NCI-H128 (cell line): ENCODE measurements at regions not wholly inside any gene's neighbourhood (a gene's known extent, or its start where the extent isn't known, plus 50 kb on each side); places are given as distances from the start of the nearest gene placed in this dataset.
A peak's percentile ranks its signal among the peaks of the same experiment; 100 is the strongest.

ENCODE experiments used
- DNase-seq: peaks from one replicate; lab custom pipeline; 2025; ENCODE audit not compliant: unreplicated experiment; lab: John Stamatoyannopoulos, UW

- DNase-seq: no peak
Observed at GRCh38 chr12:127334912-127335644, 931.9 kb upstream of the TMEM132C start.

- no peak for DNase-seq
Observed at GRCh38 chr12:127336416-127336815, 930.6 kb upstream of the TMEM132C start.

- no peak for DNase-seq
Observed at GRCh38 chr12:127339065-127339464, 927.9 kb upstream of the TMEM132C start.

- no peak for DNase-seq
Observed at GRCh38 chr12:127340381-127340780, 926.6 kb upstream of the TMEM132C start.

GRCh38 chr12:127342861-127343260, 924.1 kb upstream of the TMEM132C start:
- no peak for DNase-seq

- DNase-seq: no peak
Observed at GRCh38 chr12:127343940-127344339, 923.0 kb upstream of the TMEM132C start.

- no peak for DNase-seq
Observed at GRCh38 chr12:127351481-127352010, 915.4 kb upstream of the TMEM132C start.

- DNase-seq: no peak
Observed at GRCh38 chr12:127355061-127355841, 911.7 kb upstream of the TMEM132C start.

GRCh38 chr12:127358888-127359287, 908.1 kb upstream of the TMEM132C start:
- no peak for DNase-seq

GRCh38 chr12:127360580-127360979, 906.4 kb upstream of the TMEM132C start:
- DNase-seq: no peak

GRCh38 chr12:127362121-127362520, 904.8 kb upstream of the TMEM132C start:
- no peak for DNase-seq

- no peak for DNase-seq
Observed at GRCh38 chr12:127363392-127363791, 903.6 kb upstream of the TMEM132C start.

- DNase-seq: no peak
Observed at GRCh38 chr12:127373559-127373958, 893.4 kb upstream of the TMEM132C start.

- no peak for DNase-seq
Observed at GRCh38 chr12:127374447-127374846, 892.5 kb upstream of the TMEM132C start.

GRCh38 chr12:127381043-127381668, 885.8 kb upstream of the TMEM132C start:
- DNase-seq: peak; percentile 26

- no peak for DNase-seq
Observed at GRCh38 chr12:127381681-127382080, 885.3 kb upstream of the TMEM132C start.

GRCh38 chr12:127383281-127383680, 883.7 kb upstream of the TMEM132C start:
- DNase-seq: no peak

GRCh38 chr12:127386723-127387122, 880.2 kb upstream of the TMEM132C start:
- DNase-seq: no peak

- DNase-seq: no peak
Observed at GRCh38 chr12:127388985-127389384, 878.0 kb upstream of the TMEM132C start.

GRCh38 chr12:127389923-127390322, 877.0 kb upstream of the TMEM132C start:
- no peak for DNase-seq

GRCh38 chr12:127393465-127393864, 873.5 kb upstream of the TMEM132C start:
- DNase-seq: no peak

GRCh38 chr12:127393896-127394295, 873.1 kb upstream of the TMEM132C start:
- no peak for DNase-seq
